Lower leg skin (tissue), 3 donors: ENCODE measurements at regions not wholly inside any gene's neighbourhood (a gene's known extent, or its start where the extent isn't known, plus 50 kb on each side); places are given as distances from the start of the nearest gene placed in this dataset.

Experiments
- POLR2A ChIP-seq, 2 donors: fragments of 450-650 bp; IDR thresholded peaks; one replicate each; pipeline ENCODE4 v1.6.1; 2016 to 2017; ENCODE audit warnings: antibody characterized with exemption in 2 of 2, mild to moderate bottlenecking in 1 of 2, moderate library complexity in 1 of 2
- TF ChIP-seq, protein P1 (sequence below), 3 donors: fragments of 450-650 bp; IDR thresholded peaks; one replicate each; pipeline ENCODE4 v1.5.1; 2016; ENCODE audit warnings: antibody characterized with exemption in 3 of 3, mild to moderate bottlenecking in 3 of 3, moderate library complexity in 2 of 3

DNA sequence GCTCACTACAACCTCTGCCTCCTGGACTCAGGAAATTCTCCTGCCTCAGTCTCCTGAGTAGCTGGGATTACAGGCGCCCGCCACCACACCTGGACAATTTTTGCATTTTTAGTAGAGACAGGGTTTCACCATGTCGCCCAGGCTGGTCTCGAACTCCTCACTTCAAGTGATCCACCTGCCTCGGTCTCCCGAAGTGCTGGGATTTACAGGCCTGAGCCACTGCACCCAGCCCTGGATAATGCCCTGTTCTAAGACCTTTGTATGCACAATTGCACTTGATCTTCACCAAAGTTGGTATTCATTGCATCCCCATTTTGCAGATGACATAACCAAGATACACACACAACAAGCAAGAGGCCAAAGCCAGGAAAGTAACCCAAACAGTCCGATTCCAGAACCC lies 97.7 kb upstream of the CARD11 start:
- TF ChIP-seq, protein P1, sequence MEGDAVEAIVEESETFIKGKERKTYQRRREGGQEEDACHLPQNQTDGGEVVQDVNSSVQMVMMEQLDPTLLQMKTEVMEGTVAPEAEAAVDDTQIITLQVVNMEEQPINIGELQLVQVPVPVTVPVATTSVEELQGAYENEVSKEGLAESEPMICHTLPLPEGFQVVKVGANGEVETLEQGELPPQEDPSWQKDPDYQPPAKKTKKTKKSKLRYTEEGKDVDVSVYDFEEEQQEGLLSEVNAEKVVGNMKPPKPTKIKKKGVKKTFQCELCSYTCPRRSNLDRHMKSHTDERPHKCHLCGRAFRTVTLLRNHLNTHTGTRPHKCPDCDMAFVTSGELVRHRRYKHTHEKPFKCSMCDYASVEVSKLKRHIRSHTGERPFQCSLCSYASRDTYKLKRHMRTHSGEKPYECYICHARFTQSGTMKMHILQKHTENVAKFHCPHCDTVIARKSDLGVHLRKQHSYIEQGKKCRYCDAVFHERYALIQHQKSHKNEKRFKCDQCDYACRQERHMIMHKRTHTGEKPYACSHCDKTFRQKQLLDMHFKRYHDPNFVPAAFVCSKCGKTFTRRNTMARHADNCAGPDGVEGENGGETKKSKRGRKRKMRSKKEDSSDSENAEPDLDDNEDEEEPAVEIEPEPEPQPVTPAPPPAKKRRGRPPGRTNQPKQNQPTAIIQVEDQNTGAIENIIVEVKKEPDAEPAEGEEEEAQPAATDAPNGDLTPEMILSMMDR (IDR thresholded peaks at IDR 0.05), result no peak
- TF ChIP-seq POLR2A (IDR thresholded peaks at IDR 0.05), result no peak
